Loucy (cell line): ENCODE measurements at regions not wholly inside any gene's neighbourhood (a gene's known extent, or its start where the extent isn't known, plus 50 kb on each side); places are given as distances from the start of the nearest gene placed in this dataset.

Experiments used
- EZH2phosphoT487 ChIP-seq: fragments of 200-600 bp; IDR thresholded peaks from 2 replicates; pipeline ENCODE4 v1.6.1; 2018; ENCODE audit warnings: antibody characterized with exemption, mild to moderate bottlenecking, moderate library complexity, borderline replicate concordance
- TF ChIP-seq, protein P1 (sequence below): fragments of 200-600 bp; sonication (generic); conservative IDR thresholded peaks from 2 replicates; pipeline ENCODE4 v1.5.1; 2014; ENCODE audit warnings: mild to moderate bottlenecking, antibody characterized with exemption, low read length

DNA sequence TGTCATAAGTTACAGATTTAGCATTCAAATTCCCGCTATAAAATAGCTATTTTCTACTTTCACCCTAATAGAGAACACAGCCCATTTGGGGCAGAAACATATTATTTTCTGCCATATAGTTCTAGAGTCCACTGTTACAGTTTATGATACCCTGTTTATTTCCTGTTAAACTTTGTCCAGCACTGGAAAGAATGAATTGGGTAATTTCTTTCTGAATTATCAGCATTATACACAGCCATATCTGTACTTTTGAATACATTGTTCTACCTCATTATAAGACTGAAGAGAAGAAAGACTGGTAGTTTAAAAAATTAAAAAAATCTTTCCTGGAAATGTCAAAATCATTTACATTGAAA lies 332.1 kb downstream of the DIRAS2 start:
- TF ChIP-seq, protein P1, sequence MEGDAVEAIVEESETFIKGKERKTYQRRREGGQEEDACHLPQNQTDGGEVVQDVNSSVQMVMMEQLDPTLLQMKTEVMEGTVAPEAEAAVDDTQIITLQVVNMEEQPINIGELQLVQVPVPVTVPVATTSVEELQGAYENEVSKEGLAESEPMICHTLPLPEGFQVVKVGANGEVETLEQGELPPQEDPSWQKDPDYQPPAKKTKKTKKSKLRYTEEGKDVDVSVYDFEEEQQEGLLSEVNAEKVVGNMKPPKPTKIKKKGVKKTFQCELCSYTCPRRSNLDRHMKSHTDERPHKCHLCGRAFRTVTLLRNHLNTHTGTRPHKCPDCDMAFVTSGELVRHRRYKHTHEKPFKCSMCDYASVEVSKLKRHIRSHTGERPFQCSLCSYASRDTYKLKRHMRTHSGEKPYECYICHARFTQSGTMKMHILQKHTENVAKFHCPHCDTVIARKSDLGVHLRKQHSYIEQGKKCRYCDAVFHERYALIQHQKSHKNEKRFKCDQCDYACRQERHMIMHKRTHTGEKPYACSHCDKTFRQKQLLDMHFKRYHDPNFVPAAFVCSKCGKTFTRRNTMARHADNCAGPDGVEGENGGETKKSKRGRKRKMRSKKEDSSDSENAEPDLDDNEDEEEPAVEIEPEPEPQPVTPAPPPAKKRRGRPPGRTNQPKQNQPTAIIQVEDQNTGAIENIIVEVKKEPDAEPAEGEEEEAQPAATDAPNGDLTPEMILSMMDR: no peak
- no peak for TF ChIP-seq EZH2phosphoT487
